GM12892 (cell line): ENCODE measurements at regions not wholly inside any gene's neighbourhood (a gene's known extent, or its start where the extent isn't known, plus 50 kb on each side); places are given as distances from the start of the nearest gene placed in this dataset.

ENCODE experiments used
- POLR2AphosphoS5 ChIP-seq: IDR thresholded peaks from 2 replicates; pipeline ENCODE4 v1.6.1; 2011; ENCODE audit warnings: low read depth, low read length, control low read depth
- TAF1 ChIP-seq: IDR thresholded peaks from 2 replicates; pipeline ENCODE4 v1.6.1; 2011; ENCODE audit warnings: low read depth, mild to moderate bottlenecking, control low read depth, low read length, borderline replicate concordance

DNA sequence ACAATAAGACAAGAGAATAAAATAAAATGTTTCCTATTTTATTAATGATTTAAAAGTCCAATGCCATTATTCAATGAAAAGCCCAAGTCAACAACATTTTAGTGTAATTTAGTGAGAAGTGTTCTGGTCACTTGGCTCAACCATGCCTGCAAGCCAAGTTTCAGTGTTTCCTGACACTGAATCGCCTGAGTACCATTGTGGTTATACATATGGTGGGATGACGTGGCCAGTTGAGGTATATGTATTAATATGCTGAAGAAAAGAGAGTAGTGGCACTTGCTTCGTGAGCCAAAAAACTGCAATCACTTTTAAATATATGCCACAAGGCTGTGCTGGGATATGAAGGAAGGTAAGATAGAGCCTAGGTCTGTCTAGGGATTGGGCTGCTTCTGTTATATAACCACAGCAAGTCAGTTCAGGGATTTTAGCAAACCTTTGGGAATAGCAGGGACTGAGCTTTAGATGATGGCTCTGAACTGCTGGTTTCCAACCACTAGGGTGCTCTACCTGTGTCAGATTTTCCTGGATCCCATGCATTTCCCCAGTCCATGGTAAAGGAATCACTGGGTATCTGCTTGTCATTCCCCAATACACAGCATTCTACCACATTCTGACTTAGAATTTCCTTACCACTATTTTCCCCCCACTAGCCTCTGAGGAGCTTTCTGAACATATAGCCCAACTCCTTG, 214.0 kb upstream of the PRPS1L1 start:
- TF ChIP-seq TAF1 (no peak), POLR2AphosphoS5 (no peak)
